NCI-H446 (cell line): ENCODE measurements at regions not wholly inside any gene's neighbourhood (a gene's known extent, or its start where the extent isn't known, plus 50 kb on each side); places are given as distances from the start of the nearest gene placed in this dataset.

ENCODE experiments used
- DNase-seq, 2 experiments: peaks; one replicate each; lab custom pipeline; 2025; lab: John Stamatoyannopoulos, UW

- DNase-seq = no peak
These were observed 73.6 kb upstream of the CAST start for GRCh38 chr5:96588539-96588938.

DNA sequence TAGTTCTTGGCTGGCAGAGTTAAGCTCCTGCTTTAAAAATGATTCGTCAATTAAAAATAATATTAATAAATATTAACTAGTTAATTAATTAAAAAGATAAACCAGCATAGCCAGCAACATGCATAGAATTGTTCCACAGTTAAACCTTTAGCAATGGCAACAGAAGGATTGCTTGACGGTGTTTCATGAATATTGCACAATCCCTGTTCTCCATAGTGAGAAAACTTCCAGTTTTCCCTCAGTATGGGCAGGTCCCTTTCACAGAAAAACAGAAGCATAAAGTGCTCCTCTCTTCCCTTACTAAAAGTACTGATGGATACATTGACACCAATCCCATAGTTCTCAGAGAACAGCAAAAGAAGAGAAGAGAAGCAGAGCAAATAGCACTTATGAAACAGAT, 71.4 kb upstream of the CAST start:
- no peak for DNase-seq

- DNase-seq = peak in 1 of 2 experiments; percentile 20
These were observed 66.7 kb upstream of the CAST start for GRCh38 chr5:96595300-96596090.

GRCh38 chr5:96597438-96598020, 64.6 kb upstream of the CAST start:
- DNase-seq = no peak

GRCh38 chr5:96601200-96601599, 61.0 kb upstream of the CAST start:
- DNase-seq = no peak

DNA sequence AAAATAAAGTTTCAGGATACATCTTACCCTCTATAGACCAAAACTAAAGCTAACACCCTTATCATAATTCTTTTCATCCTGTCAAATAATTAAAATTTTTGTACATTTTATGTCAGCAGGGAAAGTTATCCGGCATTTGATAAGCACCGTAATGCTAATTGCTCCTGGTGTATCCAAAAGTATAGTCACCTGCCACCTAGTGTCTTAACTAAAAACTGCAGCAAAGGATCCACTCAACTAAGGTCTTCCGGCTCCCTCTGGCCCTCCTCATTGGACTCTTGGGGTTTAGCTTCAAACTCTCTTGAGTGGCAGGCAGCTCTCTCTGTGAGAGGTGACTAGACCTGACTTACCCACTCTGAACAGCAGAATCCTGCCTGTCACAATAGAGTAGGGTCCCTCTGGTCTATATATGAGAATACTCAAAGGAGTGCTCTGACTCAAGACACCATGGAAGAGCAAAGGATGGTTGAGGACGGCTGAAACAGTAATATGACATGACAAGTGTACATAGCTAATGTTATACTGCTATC, 60.4 kb upstream of the CAST start:
- peak; percentile 36 to 83 for DNase-seq

DNA sequence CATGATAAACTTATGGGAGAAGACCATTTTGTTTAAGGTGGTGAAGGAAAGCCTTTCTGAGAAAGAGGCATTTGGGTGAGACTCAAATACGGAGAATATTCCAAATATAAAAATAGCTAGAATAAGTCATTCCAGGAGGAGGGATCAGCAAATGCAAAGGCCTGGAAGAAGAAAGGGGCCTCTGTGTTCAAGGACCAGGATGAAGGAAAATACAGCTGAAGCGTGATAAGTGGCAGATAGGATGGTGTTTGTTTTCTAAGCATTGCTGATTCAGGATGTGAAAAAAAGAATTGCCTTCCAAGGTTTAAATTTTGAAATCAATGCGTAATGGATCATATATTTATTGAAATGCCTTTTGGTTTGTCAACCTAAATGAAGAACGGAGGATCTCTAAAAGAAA, 59.4 kb upstream of the CAST start:
- no peak for DNase-seq

GRCh38 chr5:96605144-96605837, 56.9 kb upstream of the CAST start:
- DNase-seq = no peak

DNA sequence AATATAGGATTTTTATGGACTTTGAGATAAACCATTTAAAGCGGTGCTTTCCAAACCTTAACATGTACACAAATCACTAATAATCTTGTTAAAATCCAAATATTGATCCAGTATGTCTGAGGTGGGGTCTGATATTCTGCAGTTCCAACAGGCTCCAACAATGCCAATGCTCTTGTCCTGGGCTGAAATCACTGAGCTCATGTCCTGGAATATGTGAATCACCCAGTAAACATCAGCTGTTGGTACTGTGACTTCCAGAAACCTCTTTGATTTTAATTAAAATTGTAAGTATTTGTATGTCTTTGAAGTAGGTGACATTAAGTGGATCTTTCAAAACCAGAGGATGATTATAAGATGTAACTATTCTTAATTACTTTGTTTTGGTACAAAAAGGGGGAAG, 52.8 kb upstream of the CAST start:
- no peak for DNase-seq

DNA sequence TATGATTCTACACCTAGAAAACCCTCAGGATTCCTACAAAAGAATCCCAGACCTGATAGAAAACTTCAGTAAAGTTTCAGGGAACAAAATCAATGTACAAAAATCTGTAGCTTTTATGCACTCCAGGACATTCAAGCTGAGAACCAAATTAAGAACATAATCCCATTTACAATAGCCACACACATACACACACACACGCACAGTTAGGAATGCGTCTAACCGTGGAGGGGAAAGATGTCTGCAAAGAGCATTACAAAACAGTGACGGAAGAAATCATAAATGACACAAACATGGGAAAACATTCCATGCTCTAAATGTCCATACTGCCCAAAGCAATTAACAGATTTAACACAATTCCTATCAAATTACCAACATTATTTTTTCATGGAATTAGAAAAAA, 51.4 kb upstream of the CAST start:
- DNase-seq = no peak

- no peak for DNase-seq
These were observed 50.2 kb upstream of the CAST start for GRCh38 chr5:96611946-96612345.
